Brain microvascular endothelial cell (primary cell): ENCODE measurements at regions not wholly inside any gene's neighbourhood (a gene's known extent, or its start where the extent isn't known, plus 50 kb on each side); places are given as distances from the start of the nearest gene placed in this dataset.

Experiments
- DNase-seq: peaks from one replicate; pipeline ENCODE4 v3.0.0-alpha.2; 2020
- H3K27ac ChIP-seq: fragments of 250-450 bp; sonication (Bioruptor Pico); 2 replicates; pipeline ENCODE4 v1.5.1; 2020; ENCODE audit warnings: mild to moderate bottlenecking, moderate library complexity
- H3K27me3 ChIP-seq: fragments of 250-450 bp; sonication (Bioruptor Pico); replicated peaks from 2 replicates; pipeline ENCODE4 v1.5.1; 2020; ENCODE audit warnings: mild to moderate bottlenecking
- H3K36me3 ChIP-seq: fragments of 250-450 bp; sonication (Bioruptor Pico); replicated peaks from 2 replicates; pipeline ENCODE4 v1.5.1; 2020; ENCODE audit warnings: mild to moderate bottlenecking
- H3K4me3 ChIP-seq: 2 replicates; pipeline ENCODE4 v1.5.1; 2011; ENCODE audit warnings: low read depth, mild to moderate bottlenecking, control low read depth, low read length, moderate library complexity
- CTCF ChIP-seq: IDR thresholded peaks from 2 replicates; pipeline ENCODE4 v1.5.1; 2011; ENCODE audit warnings: low read depth, mild to moderate bottlenecking, moderate library complexity, low read length, control low read depth, inconsistent platforms; ENCODE audit errors: missing control alignments
- in situ Hi-C: cut with HindIII; loops from 2 replicates; pipeline ENCODE4 v1.10.0; 2017; ENCODE audit warnings: low sequenced_read_pairs, low pct_ligation_motif_present

GRCh38 chr5:93017849-93018248 lies 563.2 kb downstream of the NR2F1-AS1 start:
- H3K27ac ChIP-seq = no peak overlapping the region
- no peaks in the 10 kb centered on the region for H3K27me3 ChIP-seq
- no peak for TF ChIP-seq CTCF
- DNase-seq = peak; percentile 32
- in situ Hi-C loops = no loop called here
- H3K4me3 ChIP-seq = no peak overlapping the region
- no peaks in the 10 kb centered on the region for H3K36me3 ChIP-seq

- no peak for TF ChIP-seq CTCF
- H3K27ac ChIP-seq = no peak overlapping the region
- DNase-seq = no peak
- H3K27me3 ChIP-seq = no peaks in the 10 kb centered on the region
- H3K36me3 ChIP-seq = no peaks in the 10 kb centered on the region
- no peak overlapping the region for H3K4me3 ChIP-seq
- in situ Hi-C loops = no loop called here
Observed at GRCh38 chr5:93017376-93017775, 563.6 kb downstream of the NR2F1-AS1 start.

GRCh38 chr5:93010616-93011015 lies 570.4 kb downstream of the NR2F1-AS1 start:
- no peak for TF ChIP-seq CTCF
- in situ Hi-C loops = no loop called here
- no peaks in the 10 kb centered on the region for H3K27me3 ChIP-seq
- no peaks in the 10 kb centered on the region for H3K36me3 ChIP-seq
- no peak for DNase-seq
- H3K27ac ChIP-seq = no peak overlapping the region
- no peak overlapping the region for H3K4me3 ChIP-seq

- TF ChIP-seq CTCF = no peak
- no peak overlapping the region for H3K27ac ChIP-seq
- no peaks in the 10 kb centered on the region for H3K36me3 ChIP-seq
- DNase-seq = no peak
- in situ Hi-C loops = no loop called here
- no peak overlapping the region for H3K4me3 ChIP-seq
- no peaks in the 10 kb centered on the region for H3K27me3 ChIP-seq
Observed at GRCh38 chr5:93010037-93010436, 571.0 kb downstream of the NR2F1-AS1 start.

- TF ChIP-seq CTCF = no peak
- no peak overlapping the region for H3K27ac ChIP-seq
- in situ Hi-C loops = no loop called here
- DNase-seq = no peak
- no peak overlapping the region for H3K4me3 ChIP-seq
- no peaks in the 10 kb centered on the region for H3K27me3 ChIP-seq
- no peaks in the 10 kb centered on the region for H3K36me3 ChIP-seq
Observed at GRCh38 chr5:93008502-93009207, 572.4 kb downstream of the NR2F1-AS1 start.

- in situ Hi-C loops = no loop called here
- no peak for TF ChIP-seq CTCF
- DNase-seq = no peak
- H3K36me3 ChIP-seq = no peaks in the 10 kb centered on the region
- H3K27ac ChIP-seq = no peak overlapping the region
- no peaks in the 10 kb centered on the region for H3K27me3 ChIP-seq
- no peak overlapping the region for H3K4me3 ChIP-seq
Observed at GRCh38 chr5:93006915-93007314, 574.1 kb downstream of the NR2F1-AS1 start.
